SK-N-SH (cell line): ENCODE measurements at regions not wholly inside any gene's neighbourhood (a gene's known extent, or its start where the extent isn't known, plus 50 kb on each side); places are given as distances from the start of the nearest gene placed in this dataset.

ENCODE experiments used
- CTCF ChIA-PET: fragments of 300-600, 350-600 bp; formaldehyde crosslinking; extraction: SDS; loops from one replicate; lab custom pipeline; 2021; lab: Yijun Ruan, JAX
- POLR2A ChIA-PET: fragments of 350-600 bp; sonication (Branson Sonifier 250); formaldehyde crosslinking; extraction: SDS; loops from one replicate; lab custom pipeline; 2020; ENCODE audit warnings: antibody characterized with exemption, inconsistent platforms; lab: Yijun Ruan, JAX
- DNase-seq: peaks from one replicate; pipeline ENCODE4 v3.0.0; 2012
- H2AFZ ChIP-seq: fragments of 200-600 bp; sonication (generic); 2 replicates; pipeline ENCODE4 v1.8.1; 2016; ENCODE audit warnings: antibody characterized with exemption, mild to moderate bottlenecking, low read depth
- H3F3A ChIP-seq: fragments of 200-600 bp; sonication (generic); replicated peaks from 2 replicates; pipeline ENCODE3; 2016; ENCODE audit warnings: antibody characterized with exemption, mild to moderate bottlenecking; ENCODE audit not compliant: insufficient read depth
- H3K27ac ChIP-seq, 2 experiments: fragments of 200-500 bp in 1 of 2; fragments of 200-600 bp in 1 of 2; sonication (Bioruptor generic) in 1 of 2; sonication (generic), shearing (Covaris generic) in 1 of 2; 2 replicates each; pipeline versions ENCODE4 v1.5.1 to v1.6.1; 2014 to 2016; ENCODE audit warnings: low read depth in 2 of 2, inconsistent platforms in 1 of 2, low read length in 1 of 2, mild to moderate bottlenecking in 1 of 2, mixed read lengths in 1 of 2
- H3K27me3 ChIP-seq: fragments of 200-600 bp; sonication (generic), shearing (Covaris generic); 2 replicates; pipeline ENCODE4 v1.6.1; 2016; ENCODE audit warnings: mixed run types; ENCODE audit not compliant: insufficient read depth
- H3K36me3 ChIP-seq, 2 experiments: fragments of 200-500 bp in 1 of 2; fragments of 200-600 bp in 1 of 2; sonication (Bioruptor generic) in 1 of 2; sonication (generic) in 1 of 2; replicated peaks in 1 of 2; 2 replicates each; pipeline versions ENCODE3 to v1.5.1; 2014 to 2016; ENCODE audit warnings: low read length in 1 of 2, mild to moderate bottlenecking in 1 of 2; ENCODE audit not compliant: insufficient read depth in 2 of 2, control insufficient read depth in 1 of 2
- H3K4me1 ChIP-seq, 2 experiments: fragments of 200-500 bp in 1 of 2; fragments of 200-600 bp in 1 of 2; sonication (Bioruptor generic) in 1 of 2; sonication (generic), shearing (Covaris generic) in 1 of 2; 2 replicates each; pipeline versions ENCODE4 v1.5.1 to v1.6.1; 2014 to 2016; ENCODE audit warnings: low read depth in 1 of 2, low read length in 1 of 2, mixed run types in 1 of 2; ENCODE audit not compliant: insufficient read depth in 2 of 2, control insufficient read depth in 1 of 2
- H3K4me2 ChIP-seq: fragments of 200-600 bp; sonication (generic), shearing (Covaris generic); 2 replicates; pipeline ENCODE4 v1.6.1; 2017; ENCODE audit warnings: mixed run types
- H3K4me3 ChIP-seq, 2 experiments: fragments of 200-500 bp in 1 of 2; fragments of 200-600 bp in 1 of 2; sonication (Bioruptor generic) in 1 of 2; sonication (generic), shearing (Covaris generic) in 1 of 2; 2 replicates each; pipeline versions ENCODE4 v1.5.1 to v1.8.1; 2014 to 2016; ENCODE audit warnings: low read depth in 2 of 2, inconsistent platforms in 1 of 2, low read length in 1 of 2, mild to moderate bottlenecking in 1 of 2, mixed read lengths in 1 of 2, moderate library complexity in 1 of 2
- H3K79me2 ChIP-seq: fragments of 200-600 bp; sonication (generic); 2 replicates; pipeline ENCODE4 v1.8.1; 2017; ENCODE audit warnings: mild to moderate bottlenecking; ENCODE audit not compliant: insufficient read depth
- H3K9ac ChIP-seq: fragments of 200-600 bp; sonication (generic); 2 replicates; pipeline ENCODE4 v1.6.1; 2017; ENCODE audit warnings: mixed run types
- H3K9me2 ChIP-seq: fragments of 200-600 bp; sonication (generic); 2 replicates; pipeline ENCODE4 v1.6.1; 2017; ENCODE audit warnings: mixed run types
- H3K9me3 ChIP-seq: fragments of 200-600 bp; sonication (generic); 2 replicates; pipeline ENCODE4 v1.6.1; 2017; ENCODE audit warnings: mixed run types, mild to moderate bottlenecking, moderate library complexity
- H4K20me1 ChIP-seq: fragments of 200-600 bp; sonication (generic); 2 replicates; pipeline ENCODE4 v1.6.1; 2017; ENCODE audit warnings: mild to moderate bottlenecking, mixed run types; ENCODE audit not compliant: insufficient read depth
- CHD2 ChIP-seq: fragments of 150-350 bp; IDR thresholded peaks from 2 replicates; pipeline ENCODE4 v1.6.1; 2018; ENCODE audit warnings: low read length; ENCODE audit not compliant: partially characterized antibody
- ELF1 ChIP-seq: IDR thresholded peaks from 2 replicates; pipeline ENCODE4 v1.4.0; 2012
- FOSL2 ChIP-seq: IDR thresholded peaks from 2 replicates; pipeline ENCODE4 v1.4.0; 2012; ENCODE audit warnings: low read depth, mild to moderate bottlenecking, moderate library complexity, borderline replicate concordance
- FOXJ3 ChIP-seq: sonication (generic); formaldehyde crosslinking; IDR thresholded peaks from 2 replicates; pipeline ENCODE4 v1.5.1; 2020; ENCODE audit warnings: mild to moderate bottlenecking, missing genetic modification reagents
- FOXM1 ChIP-seq: IDR thresholded peaks from 2 replicates; pipeline ENCODE4 v1.4.0; 2012; ENCODE audit warnings: low read depth, mild to moderate bottlenecking
- GABPA ChIP-seq: IDR thresholded peaks from 2 replicates; pipeline ENCODE4 v1.4.0; 2012; ENCODE audit warnings: low read depth, mild to moderate bottlenecking
- JUND ChIP-seq: IDR thresholded peaks from 2 replicates; pipeline ENCODE4 v1.4.0; 2012
- MAX ChIP-seq: IDR thresholded peaks from 2 replicates; pipeline ENCODE4 v1.4.0; 2012; ENCODE audit warnings: low read depth
- MEF2A ChIP-seq: IDR thresholded peaks from 2 replicates; pipeline ENCODE4 v1.4.0; 2012; ENCODE audit warnings: low read depth, borderline replicate concordance
- MXI1 ChIP-seq: IDR thresholded peaks from 2 replicates; pipeline ENCODE4 v1.6.1; 2012; ENCODE audit warnings: mild to moderate bottlenecking, low read depth, low read length, improper control_type of control experiment
- NRF1 ChIP-seq: IDR thresholded peaks from 2 replicates; pipeline ENCODE4 v1.6.1; 2012; ENCODE audit warnings: low read depth, mild to moderate bottlenecking, low read length
- PBX3 ChIP-seq: IDR thresholded peaks from 2 replicates; pipeline ENCODE4; 2012
- POLR2AphosphoS5 ChIP-seq: IDR thresholded peaks from 2 replicates; pipeline ENCODE4 v1.6.1; 2012; ENCODE audit warnings: low read depth, low read length
- RAD21 ChIP-seq: IDR thresholded peaks from 2 replicates; pipeline ENCODE4 v1.6.1; 2012; ENCODE audit warnings: mild to moderate bottlenecking, low read length
- RCOR1 ChIP-seq: fragments of 150-350 bp; IDR thresholded peaks from 2 replicates; pipeline ENCODE4 v1.6.1; 2017; ENCODE audit warnings: antibody characterized with exemption, low read length
- RFX5 ChIP-seq: IDR thresholded peaks from 2 replicates; pipeline ENCODE4 v1.6.1; 2012; ENCODE audit warnings: mild to moderate bottlenecking, improper control_type of control experiment, low read length
- RXRA ChIP-seq: IDR thresholded peaks from 2 replicates; pipeline ENCODE4 v1.4.0; 2012; ENCODE audit warnings: low read depth, mild to moderate bottlenecking, borderline replicate concordance
- SMC3 ChIP-seq: IDR thresholded peaks from 2 replicates; pipeline ENCODE4 v1.6.1; 2012; ENCODE audit warnings: low read depth, low read length, improper control_type of control experiment
- TAF1 ChIP-seq: IDR thresholded peaks from 2 replicates; pipeline ENCODE4 v1.6.1; 2012; ENCODE audit warnings: low read depth, mild to moderate bottlenecking, low read length, moderate library complexity, borderline replicate concordance
- TEAD4 ChIP-seq: IDR thresholded peaks from 2 replicates; pipeline ENCODE4 v1.4.0; 2012; ENCODE audit warnings: mild to moderate bottlenecking, borderline replicate concordance; ENCODE audit not compliant: insufficient read depth
- YY1 ChIP-seq: IDR thresholded peaks from 2 replicates; pipeline ENCODE4 v1.4.0; 2012; ENCODE audit warnings: low read depth, mild to moderate bottlenecking
- WGBS: methylation state at CpG from one replicate; pipeline ENCODE4 v1.1.6; 2017; ENCODE audit warnings: low lambda C conversion rate; 5-methylcytosine and 5-hydroxymethylcytosine counted together
- TF ChIP-seq, protein P1 (sequence below): fragments of 150-350 bp; IDR thresholded peaks from 2 replicates; pipeline ENCODE4 v1.6.1; 2016; ENCODE audit warnings: mild to moderate bottlenecking, low read depth, low read length
- TF ChIP-seq, protein P2 (sequence below): IDR thresholded peaks from 2 replicates; pipeline ENCODE4 v1.6.1; 2012; ENCODE audit warnings: mild to moderate bottlenecking, low read depth, low read length, moderate library complexity
- TF ChIP-seq, protein P3 (sequence below): fragments of 150-350 bp; IDR thresholded peaks from 2 replicates; pipeline ENCODE4 v1.6.1; 2017; ENCODE audit warnings: antibody characterized with exemption, low read length, low read depth, borderline replicate concordance

- H3K4me2 ChIP-seq, result no peak overlapping the region
- no peaks in the 10 kb centered on the region for H3K9me3 ChIP-seq
- H3K36me3 ChIP-seq, result no peaks in the 10 kb centered on the region
- POLR2A ChIA-PET, result no interaction called here
- H2AFZ ChIP-seq, result no peak overlapping the region
- WGBS, result 8% methylated on average over 2 of the region's 7 CpGs
- no peaks in the 10 kb centered on the region for H3K79me2 ChIP-seq
- no peak overlapping the region for H3K4me3 ChIP-seq
- H3K27me3 ChIP-seq, result no peaks in the 10 kb centered on the region
- no peak overlapping the region for H3K9ac ChIP-seq
- no peaks in the 10 kb centered on the region for H3K4me1 ChIP-seq
- no peak overlapping the region for H3K27ac ChIP-seq
- TF ChIP-seq CHD2 (no peak), NRF1 (no peak), MXI1 (no peak), SMC3 (no peak), JUND (no peak), RFX5 (no peak), MAX (no peak), RAD21 (no peak), PBX3 (no peak), MEF2A (no peak), FOXM1 (no peak)
- H3K9me2 ChIP-seq, result no peaks in the 10 kb centered on the region
- no peaks in the 10 kb centered on the region for H3F3A ChIP-seq
- DNase-seq, result no peak
- CTCF ChIA-PET, result no interaction called here
- no peaks in the 10 kb centered on the region for H4K20me1 ChIP-seq
Measured at GRCh38 chr18:76205906-76206305, 289.1 kb downstream of the ZNF516 start.

DNA sequence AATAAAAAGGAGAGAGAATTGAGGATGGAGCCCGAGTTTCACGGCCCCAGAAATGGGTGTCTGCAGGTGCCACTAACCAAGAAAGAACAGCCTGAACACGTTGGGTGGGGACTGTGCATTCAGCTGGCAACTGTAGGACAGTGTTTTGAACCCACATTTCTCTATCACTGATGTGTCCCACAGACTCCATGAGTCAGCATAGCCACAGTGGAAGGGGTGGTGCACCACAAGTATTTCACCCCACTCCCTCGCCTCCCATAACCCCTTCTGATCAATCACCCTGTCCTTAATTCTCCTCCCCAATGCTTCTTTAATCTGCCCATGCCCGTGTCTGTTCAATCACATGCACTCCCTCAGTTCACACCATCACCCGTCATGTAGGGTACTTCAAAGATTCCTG lies 291.5 kb downstream of the ZNF516 start:
- Histone ChIP-seq H3K9me2 (no peaks in the 10 kb centered on the region), H3K27ac (no peak overlapping the region), H3K27me3 (no peaks in the 10 kb centered on the region), H3K36me3 (no peaks in the 10 kb centered on the region), H3K4me1 (no peaks in the 10 kb centered on the region), H3K4me2 (no peak overlapping the region), H3K4me3 (no peak overlapping the region), H3K79me2 (no peaks in the 10 kb centered on the region), H3K9me3 (no peaks in the 10 kb centered on the region), H2AFZ (no peak overlapping the region), H3K9ac (no peak overlapping the region), H4K20me1 (no peaks in the 10 kb centered on the region), H3F3A (no peaks in the 10 kb centered on the region)
- CTCF ChIA-PET, result no interaction called here
- WGBS, result 15% methylated on average over 6 of the region's 6 CpGs
- no peak for DNase-seq
- POLR2A ChIA-PET, result no interaction called here
- TF ChIP-seq TEAD4 (no peak), ELF1 (no peak), GABPA (no peak), YY1 (no peak), SMC3 (no peak), FOXJ3 (CRISPR knock-in tag) (no peak), RXRA (no peak), TAF1 (no peak), MXI1 (no peak), FOSL2 (no peak), RCOR1 (no peak), JUND (no peak), POLR2AphosphoS5 (no peak), MEF2A (no peak)
- TF ChIP-seq, protein P1, sequence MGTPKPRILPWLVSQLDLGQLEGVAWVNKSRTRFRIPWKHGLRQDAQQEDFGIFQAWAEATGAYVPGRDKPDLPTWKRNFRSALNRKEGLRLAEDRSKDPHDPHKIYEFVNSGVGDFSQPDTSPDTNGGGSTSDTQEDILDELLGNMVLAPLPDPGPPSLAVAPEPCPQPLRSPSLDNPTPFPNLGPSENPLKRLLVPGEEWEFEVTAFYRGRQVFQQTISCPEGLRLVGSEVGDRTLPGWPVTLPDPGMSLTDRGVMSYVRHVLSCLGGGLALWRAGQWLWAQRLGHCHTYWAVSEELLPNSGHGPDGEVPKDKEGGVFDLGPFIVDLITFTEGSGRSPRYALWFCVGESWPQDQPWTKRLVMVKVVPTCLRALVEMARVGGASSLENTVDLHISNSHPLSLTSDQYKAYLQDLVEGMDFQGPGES, result no peak
- TF ChIP-seq, protein P2, sequence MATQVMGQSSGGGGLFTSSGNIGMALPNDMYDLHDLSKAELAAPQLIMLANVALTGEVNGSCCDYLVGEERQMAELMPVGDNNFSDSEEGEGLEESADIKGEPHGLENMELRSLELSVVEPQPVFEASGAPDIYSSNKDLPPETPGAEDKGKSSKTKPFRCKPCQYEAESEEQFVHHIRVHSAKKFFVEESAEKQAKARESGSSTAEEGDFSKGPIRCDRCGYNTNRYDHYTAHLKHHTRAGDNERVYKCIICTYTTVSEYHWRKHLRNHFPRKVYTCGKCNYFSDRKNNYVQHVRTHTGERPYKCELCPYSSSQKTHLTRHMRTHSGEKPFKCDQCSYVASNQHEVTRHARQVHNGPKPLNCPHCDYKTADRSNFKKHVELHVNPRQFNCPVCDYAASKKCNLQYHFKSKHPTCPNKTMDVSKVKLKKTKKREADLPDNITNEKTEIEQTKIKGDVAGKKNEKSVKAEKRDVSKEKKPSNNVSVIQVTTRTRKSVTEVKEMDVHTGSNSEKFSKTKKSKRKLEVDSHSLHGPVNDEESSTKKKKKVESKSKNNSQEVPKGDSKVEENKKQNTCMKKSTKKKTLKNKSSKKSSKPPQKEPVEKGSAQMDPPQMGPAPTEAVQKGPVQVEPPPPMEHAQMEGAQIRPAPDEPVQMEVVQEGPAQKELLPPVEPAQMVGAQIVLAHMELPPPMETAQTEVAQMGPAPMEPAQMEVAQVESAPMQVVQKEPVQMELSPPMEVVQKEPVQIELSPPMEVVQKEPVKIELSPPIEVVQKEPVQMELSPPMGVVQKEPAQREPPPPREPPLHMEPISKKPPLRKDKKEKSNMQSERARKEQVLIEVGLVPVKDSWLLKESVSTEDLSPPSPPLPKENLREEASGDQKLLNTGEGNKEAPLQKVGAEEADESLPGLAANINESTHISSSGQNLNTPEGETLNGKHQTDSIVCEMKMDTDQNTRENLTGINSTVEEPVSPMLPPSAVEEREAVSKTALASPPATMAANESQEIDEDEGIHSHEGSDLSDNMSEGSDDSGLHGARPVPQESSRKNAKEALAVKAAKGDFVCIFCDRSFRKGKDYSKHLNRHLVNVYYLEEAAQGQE, result no peak
- TF ChIP-seq, protein P3, sequence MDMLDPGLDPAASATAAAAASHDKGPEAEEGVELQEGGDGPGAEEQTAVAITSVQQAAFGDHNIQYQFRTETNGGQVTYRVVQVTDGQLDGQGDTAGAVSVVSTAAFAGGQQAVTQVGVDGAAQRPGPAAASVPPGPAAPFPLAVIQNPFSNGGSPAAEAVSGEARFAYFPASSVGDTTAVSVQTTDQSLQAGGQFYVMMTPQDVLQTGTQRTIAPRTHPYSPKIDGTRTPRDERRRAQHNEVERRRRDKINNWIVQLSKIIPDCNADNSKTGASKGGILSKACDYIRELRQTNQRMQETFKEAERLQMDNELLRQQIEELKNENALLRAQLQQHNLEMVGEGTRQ, result no peak
